K562 (cell line): ENCODE measurements at regions not wholly inside any gene's neighbourhood (a gene's known extent, or its start where the extent isn't known, plus 50 kb on each side); places are given as distances from the start of the nearest gene placed in this dataset.

Experiments
- TF ChIP-seq, protein P1 (sequence below): fragments of 200-600 bp; sonication (generic); IDR thresholded peaks from one replicate; pipeline ENCODE4 v1.6.1; 2012; ENCODE audit warnings: mild to moderate bottlenecking, low read depth, low read length, inconsistent platforms
- TF ChIP-seq, protein P2 (sequence below): fragments of 450-650 bp; IDR thresholded peaks from 2 replicates; pipeline ENCODE4 v1.6.1; 2017; ENCODE audit warnings: antibody characterized with exemption

DNA sequence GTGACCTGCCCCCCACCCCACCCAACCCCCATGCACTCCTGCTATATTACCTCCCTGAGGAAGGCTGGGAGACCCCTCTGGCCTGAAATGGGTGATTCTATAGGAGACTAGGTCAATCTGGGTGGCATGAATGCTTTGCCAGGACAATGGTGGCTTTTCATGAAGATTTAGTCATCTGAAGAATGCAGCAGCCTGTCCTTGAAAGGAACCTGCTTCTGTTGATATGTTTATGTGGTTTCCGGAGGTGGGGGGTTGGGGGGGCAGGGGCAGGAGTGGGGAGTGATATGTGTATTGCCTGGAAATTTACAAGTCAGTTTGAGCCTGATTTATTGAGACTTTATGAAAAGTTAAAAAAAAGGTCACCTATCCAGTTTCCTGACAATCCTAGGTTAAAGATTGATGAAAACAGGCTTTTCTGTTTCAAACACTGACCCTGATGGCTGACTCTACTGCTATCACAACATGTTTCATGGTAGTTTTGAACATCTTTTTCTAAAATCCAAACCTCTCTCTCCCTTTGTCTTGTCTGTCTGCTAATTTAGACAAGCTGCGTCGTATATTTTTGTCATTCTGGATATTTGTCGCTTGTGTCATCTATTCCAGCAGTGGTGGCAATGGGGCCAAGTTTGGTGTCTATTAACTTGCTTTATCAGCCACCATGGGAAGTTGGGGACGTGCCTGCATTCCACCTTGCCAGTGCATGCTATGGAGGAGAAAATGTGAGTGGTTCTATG lies 153.7 kb upstream of the EGFLAM start (continued):
- TF ChIP-seq, protein P1, sequence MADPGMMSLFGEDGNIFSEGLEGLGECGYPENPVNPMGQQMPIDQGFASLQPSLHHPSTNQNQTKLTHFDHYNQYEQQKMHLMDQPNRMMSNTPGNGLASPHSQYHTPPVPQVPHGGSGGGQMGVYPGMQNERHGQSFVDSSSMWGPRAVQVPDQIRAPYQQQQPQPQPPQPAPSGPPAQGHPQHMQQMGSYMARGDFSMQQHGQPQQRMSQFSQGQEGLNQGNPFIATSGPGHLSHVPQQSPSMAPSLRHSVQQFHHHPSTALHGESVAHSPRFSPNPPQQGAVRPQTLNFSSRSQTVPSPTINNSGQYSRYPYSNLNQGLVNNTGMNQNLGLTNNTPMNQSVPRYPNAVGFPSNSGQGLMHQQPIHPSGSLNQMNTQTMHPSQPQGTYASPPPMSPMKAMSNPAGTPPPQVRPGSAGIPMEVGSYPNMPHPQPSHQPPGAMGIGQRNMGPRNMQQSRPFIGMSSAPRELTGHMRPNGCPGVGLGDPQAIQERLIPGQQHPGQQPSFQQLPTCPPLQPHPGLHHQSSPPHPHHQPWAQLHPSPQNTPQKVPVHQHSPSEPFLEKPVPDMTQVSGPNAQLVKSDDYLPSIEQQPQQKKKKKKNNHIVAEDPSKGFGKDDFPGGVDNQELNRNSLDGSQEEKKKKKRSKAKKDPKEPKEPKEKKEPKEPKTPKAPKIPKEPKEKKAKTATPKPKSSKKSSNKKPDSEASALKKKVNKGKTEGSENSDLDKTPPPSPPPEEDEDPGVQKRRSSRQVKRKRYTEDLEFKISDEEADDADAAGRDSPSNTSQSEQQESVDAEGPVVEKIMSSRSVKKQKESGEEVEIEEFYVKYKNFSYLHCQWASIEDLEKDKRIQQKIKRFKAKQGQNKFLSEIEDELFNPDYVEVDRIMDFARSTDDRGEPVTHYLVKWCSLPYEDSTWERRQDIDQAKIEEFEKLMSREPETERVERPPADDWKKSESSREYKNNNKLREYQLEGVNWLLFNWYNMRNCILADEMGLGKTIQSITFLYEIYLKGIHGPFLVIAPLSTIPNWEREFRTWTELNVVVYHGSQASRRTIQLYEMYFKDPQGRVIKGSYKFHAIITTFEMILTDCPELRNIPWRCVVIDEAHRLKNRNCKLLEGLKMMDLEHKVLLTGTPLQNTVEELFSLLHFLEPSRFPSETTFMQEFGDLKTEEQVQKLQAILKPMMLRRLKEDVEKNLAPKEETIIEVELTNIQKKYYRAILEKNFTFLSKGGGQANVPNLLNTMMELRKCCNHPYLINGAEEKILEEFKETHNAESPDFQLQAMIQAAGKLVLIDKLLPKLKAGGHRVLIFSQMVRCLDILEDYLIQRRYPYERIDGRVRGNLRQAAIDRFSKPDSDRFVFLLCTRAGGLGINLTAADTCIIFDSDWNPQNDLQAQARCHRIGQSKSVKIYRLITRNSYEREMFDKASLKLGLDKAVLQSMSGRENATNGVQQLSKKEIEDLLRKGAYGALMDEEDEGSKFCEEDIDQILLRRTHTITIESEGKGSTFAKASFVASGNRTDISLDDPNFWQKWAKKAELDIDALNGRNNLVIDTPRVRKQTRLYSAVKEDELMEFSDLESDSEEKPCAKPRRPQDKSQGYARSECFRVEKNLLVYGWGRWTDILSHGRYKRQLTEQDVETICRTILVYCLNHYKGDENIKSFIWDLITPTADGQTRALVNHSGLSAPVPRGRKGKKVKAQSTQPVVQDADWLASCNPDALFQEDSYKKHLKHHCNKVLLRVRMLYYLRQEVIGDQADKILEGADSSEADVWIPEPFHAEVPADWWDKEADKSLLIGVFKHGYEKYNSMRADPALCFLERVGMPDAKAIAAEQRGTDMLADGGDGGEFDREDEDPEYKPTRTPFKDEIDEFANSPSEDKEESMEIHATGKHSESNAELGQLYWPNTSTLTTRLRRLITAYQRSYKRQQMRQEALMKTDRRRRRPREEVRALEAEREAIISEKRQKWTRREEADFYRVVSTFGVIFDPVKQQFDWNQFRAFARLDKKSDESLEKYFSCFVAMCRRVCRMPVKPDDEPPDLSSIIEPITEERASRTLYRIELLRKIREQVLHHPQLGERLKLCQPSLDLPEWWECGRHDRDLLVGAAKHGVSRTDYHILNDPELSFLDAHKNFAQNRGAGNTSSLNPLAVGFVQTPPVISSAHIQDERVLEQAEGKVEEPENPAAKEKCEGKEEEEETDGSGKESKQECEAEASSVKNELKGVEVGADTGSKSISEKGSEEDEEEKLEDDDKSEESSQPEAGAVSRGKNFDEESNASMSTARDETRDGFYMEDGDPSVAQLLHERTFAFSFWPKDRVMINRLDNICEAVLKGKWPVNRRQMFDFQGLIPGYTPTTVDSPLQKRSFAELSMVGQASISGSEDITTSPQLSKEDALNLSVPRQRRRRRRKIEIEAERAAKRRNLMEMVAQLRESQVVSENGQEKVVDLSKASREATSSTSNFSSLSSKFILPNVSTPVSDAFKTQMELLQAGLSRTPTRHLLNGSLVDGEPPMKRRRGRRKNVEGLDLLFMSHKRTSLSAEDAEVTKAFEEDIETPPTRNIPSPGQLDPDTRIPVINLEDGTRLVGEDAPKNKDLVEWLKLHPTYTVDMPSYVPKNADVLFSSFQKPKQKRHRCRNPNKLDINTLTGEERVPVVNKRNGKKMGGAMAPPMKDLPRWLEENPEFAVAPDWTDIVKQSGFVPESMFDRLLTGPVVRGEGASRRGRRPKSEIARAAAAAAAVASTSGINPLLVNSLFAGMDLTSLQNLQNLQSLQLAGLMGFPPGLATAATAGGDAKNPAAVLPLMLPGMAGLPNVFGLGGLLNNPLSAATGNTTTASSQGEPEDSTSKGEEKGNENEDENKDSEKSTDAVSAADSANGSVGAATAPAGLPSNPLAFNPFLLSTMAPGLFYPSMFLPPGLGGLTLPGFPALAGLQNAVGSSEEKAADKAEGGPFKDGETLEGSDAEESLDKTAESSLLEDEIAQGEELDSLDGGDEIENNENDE: no peak
- TF ChIP-seq, protein P2, sequence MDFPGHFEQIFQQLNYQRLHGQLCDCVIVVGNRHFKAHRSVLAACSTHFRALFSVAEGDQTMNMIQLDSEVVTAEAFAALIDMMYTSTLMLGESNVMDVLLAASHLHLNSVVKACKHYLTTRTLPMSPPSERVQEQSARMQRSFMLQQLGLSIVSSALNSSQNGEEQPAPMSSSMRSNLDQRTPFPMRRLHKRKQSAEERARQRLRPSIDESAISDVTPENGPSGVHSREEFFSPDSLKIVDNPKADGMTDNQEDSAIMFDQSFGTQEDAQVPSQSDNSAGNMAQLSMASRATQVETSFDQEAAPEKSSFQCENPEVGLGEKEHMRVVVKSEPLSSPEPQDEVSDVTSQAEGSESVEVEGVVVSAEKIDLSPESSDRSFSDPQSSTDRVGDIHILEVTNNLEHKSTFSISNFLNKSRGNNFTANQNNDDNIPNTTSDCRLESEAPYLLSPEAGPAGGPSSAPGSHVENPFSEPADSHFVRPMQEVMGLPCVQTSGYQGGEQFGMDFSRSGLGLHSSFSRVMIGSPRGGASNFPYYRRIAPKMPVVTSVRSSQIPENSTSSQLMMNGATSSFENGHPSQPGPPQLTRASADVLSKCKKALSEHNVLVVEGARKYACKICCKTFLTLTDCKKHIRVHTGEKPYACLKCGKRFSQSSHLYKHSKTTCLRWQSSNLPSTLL: no peak
- TF ChIP-seq, all 486 proteins: peak for 0
